HEK293T (cell line): ENCODE measurements at regions not wholly inside any gene's neighbourhood (a gene's known extent, or its start where the extent isn't known, plus 50 kb on each side); places are given as distances from the start of the nearest gene placed in this dataset.

Experiments
- SP1 ChIP-seq: fragments of 450-650 bp; IDR thresholded peaks from 2 replicates; pipeline ENCODE4 v1.6.1; 2017
- TARDBP ChIP-seq: fragments of 450-650 bp; IDR thresholded peaks from 2 replicates; pipeline ENCODE4 v1.6.1; 2016

DNA sequence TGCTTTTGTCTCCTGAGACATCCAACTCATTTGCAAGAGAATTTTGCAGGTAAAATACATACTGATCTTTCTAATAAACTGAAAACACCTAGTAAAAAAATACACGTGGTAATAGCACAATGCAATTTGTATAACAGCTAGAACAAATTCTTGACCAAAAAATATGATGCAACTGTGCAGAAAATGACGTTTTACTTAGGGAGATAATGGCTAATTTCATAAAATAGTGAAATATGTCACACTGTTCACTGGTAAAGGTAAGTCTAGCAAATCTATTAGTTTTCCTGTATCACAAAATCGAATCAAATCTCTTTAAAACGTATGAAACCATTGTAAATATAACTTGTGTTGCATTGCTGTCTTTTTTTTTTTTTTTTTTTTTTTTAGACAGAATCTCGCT, 130.0 kb downstream of the VPREB1 start:
- no peak for TF ChIP-seq TARDBP
- TF ChIP-seq SP1 = no peak
